A549 (cell line): ENCODE measurements at regions not wholly inside any gene's neighbourhood (a gene's known extent, or its start where the extent isn't known, plus 50 kb on each side); places are given as distances from the start of the nearest gene placed in this dataset.

Source experiments
- CTCF ChIP-seq: fragments of >200 bp; sonication (Bioruptor Twin); formaldehyde crosslinking; IDR thresholded peaks from 3 replicates; pipeline ENCODE4 v1.5.1; 2016
- GATA3 ChIP-seq: IDR thresholded peaks from 2 replicates; pipeline ENCODE4 v1.6.1; 2012; ENCODE audit warnings: borderline replicate concordance
- POLR2A ChIP-seq: IDR thresholded peaks from 2 replicates; pipeline ENCODE4 v1.6.1; 2012; ENCODE audit warnings: mild to moderate bottlenecking, low read length

- TF ChIP-seq CTCF (no peak), POLR2A (no peak), GATA3 (no peak)
These were observed 242.7 kb upstream of the ZSWIM2 start for GRCh38 chr2:187091664-187092063.
